Stimulated activated CD4-positive, alpha-beta T cell treated with anti-CD3 and anti-CD28 coated beads, TNF-alpha, amount 100 ng/mL, for 24 hours (primary cell): ENCODE measurements at regions not wholly inside any gene's neighbourhood (a gene's known extent, or its start where the extent isn't known, plus 50 kb on each side); places are given as distances from the start of the nearest gene placed in this dataset.
"Not testable (repeated sequence)": the region's sequence is repeated elsewhere in the genome, so short reads cannot be mapped to it uniquely, and the experiment has no call there.

ENCODE experiments used
- DNase-seq, 3 experiments: peaks; one replicate each; pipeline ENCODE4 v3.0.0-alpha.2; 2020; ENCODE audit warnings: low read depth in 3 of 3

GRCh38 chr10:35896001-35896400, 253.9 kb upstream of the FZD8 start:
- no peak for DNase-seq

DNA sequence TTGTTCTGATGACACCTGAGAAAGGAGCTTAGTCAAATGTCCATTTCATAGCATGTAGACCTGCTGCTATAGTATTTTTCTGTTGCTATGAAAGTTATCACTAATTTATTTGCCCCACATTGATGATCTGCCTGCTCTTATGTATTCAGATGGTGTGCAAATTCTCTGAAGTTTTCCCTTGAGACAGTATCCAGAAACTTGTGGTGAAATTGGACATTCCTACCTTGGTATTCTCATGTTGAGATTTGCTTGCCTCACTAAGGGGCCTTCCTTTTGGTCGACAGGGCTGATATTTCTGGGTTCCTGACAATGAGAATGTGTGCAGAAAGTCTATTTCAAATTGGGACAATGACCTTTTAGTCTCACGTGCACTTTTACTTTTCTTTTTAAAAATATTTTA, 253.2 kb upstream of the FZD8 start:
- DNase-seq = no peak

GRCh38 chr10:35892526-35892925, 250.4 kb upstream of the FZD8 start:
- DNase-seq = no peak

DNA sequence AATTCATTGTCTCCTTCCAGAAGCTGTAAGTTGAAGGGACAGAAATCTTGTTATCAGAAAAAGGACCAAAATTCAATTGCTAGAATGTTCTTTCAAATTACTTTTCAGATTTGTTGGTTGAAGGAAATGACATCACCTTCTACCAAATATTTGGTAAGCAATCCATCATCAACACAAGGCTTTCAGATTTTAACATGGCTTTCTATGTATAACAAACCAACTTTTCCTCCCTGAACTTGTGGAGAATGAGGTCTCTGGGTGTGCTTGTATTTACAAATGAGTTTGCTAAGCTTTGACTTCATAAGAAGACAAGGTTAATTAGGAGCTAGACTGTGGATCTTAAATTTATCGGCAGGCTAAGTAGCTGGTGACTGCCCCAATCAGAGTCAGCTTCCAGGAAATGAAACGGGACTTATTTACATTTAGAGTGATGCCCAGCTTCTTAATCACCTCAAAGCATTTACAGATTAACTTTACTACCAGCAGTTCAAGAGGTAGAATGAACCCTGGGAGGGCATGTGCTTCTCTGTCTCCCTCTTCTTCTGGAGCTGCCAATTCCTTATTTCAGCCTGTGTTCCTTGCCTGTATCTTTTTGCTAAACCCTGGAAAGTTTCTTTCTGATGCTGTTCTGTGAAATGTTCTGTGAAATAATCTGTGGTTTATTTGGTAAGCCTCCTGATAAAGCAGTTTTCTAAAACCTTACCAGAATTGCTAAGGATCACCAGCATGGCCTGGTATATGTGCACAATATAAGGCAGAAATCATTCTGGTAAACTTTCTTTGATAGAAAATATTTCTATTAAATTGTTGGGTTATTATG, 248.8 kb upstream of the FZD8 start:
- DNase-seq = no peak

DNA sequence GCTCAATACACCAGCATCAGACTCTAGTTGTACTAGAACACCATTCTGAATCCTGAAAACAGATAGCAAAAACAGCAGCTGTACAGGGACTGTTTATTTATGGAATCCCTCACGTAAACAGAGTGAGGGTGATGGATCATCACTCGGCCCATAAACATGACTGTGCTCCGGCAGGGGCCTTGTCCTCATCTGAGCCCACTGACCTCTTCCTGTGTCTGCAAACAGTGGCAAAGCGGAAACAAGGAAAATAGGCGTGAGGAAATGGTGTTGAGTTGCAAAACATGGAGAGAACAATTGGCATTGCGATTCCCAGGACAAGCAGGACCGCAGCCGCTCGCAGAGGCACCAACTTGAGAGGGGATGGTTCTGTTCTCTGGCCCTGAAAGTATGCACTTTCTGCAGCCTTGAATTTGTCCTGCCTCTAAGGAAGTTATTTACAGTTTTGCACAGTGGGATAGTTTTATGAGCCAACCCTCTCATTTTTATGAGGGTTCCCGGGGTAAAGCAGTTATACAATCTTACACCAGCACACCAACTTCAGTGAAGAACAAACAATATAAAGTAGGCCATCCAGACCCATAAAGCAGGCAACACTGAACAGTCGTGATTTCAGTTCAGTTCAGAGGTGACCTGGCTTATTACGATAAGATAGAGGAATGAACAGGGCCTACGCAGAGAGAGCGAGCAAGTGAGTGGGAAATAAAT, 248.0 kb upstream of the FZD8 start:
- DNase-seq = no peak

DNA sequence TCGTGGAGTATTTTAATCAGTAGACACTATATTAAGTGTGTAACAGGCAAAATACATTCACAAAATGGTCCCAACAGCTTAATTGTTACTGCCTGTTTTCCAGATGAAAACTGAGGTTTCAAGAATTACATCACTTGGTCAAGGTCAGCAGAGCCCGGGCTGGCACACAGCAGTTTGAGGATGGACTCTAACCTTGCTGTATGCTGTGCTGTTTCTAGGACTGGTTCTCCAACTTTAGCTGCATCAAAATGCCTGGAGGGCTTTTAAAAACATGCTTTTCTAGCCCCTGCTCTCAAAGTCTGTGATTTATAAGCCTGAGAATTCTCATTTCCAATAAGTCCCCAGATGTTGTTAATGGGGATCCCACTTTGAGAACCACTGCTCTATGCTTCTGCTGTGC, 247.1 kb upstream of the FZD8 start:
- no peak for DNase-seq

GRCh38 chr10:35888400-35888799, 246.3 kb upstream of the FZD8 start:
- DNase-seq = no peak

GRCh38 chr10:35887685-35888084, 245.6 kb upstream of the FZD8 start:
- no peak for DNase-seq

DNA sequence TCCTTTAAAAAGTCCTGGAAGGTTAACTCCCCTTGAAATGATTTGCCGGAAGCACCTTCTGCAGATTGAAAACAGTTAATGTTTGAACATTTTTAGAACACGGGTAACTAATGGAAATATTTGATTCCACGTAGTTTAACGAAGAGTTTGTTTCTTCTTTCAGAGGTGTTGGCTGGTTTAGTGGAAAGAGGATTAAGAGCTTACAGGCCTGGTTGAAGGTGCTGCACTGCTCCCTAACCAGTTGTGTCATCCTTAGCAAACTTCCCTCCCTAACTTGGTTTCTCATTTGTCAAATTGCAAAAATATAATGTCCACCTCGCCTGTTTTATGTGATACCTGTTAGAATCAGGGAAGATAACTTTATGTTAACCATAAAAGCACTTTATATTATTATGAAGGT, 243.0 kb upstream of the FZD8 start:
- DNase-seq = no peak

DNA sequence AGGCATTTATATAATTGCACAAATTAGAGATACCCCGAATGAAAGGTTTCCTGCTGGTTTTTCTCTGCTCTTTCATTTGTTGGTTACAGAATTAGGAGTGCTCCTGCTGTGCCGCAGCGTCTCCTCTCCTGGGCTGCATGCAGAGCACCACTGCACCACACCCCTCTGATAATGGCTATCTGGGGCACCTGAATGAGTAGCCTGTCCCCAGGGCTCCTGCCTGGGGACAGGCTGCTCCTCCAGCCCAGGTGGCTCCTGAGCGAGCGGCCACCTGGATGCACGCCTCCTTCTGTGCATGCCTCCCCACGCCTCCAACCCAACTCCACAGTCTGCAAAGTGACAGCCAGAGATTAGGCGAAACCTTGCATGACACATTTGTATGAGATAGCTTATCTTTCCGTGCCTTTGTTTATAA, 242.6 kb upstream of the FZD8 start:
- DNase-seq = no peak

GRCh38 chr10:35882422-35883150, 240.5 kb upstream of the FZD8 start:
- no peak for DNase-seq

DNA sequence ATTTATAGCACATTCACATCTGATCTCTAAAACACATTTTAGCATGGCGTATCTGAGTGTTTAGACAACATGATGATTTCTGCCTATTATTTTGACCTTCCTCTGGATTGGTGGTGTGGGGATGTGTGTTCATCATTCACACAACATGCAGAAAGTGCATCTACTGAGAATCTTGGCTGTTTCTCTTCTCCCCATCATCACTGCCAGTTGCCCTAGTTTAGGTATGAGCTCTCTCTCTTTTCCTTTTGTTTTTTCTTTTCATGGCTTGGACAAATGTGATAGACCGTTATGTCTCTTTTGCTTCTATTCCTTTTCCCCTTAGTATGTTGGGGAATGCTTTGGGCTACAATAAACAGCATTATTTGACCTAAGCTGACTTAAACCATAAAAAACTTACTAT, 239.2 kb upstream of the FZD8 start:
- no peak for DNase-seq

GRCh38 chr10:35876248-35876647, 234.2 kb upstream of the FZD8 start:
- DNase-seq = no peak

GRCh38 chr10:35875016-35875676, 233.1 kb upstream of the FZD8 start:
- no peak for DNase-seq

DNA sequence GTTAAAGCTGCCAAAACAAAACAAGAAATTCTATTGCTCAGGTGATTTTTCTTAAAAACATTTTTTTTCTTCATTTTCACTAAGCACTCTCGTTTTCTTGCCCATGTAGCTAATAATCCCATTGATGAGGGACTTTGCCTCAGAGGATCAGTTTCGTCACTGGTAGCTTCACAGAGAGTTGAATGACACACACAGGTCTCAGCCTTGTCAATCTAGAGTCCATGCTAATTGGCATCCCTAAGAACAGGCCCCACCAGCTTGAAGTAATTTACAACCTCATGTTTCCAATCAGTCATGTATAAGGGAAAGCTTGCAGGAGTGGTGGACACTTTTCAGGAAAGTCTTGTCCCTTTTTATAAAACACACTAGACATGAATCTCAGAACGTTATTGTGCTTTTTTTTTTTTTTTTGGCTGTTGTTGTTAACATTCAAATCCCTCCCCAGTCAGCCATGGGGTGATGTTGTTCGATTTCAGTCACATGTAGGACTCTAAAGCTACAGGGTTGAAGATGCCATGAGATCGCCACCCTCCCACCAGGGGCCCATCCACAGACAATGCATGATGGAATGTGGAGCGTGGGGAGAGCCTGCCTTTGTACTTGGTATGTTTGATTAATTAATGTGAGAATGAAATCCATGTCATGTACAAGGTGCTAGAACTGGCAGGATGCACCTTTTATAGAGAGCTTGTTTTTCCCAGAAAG, 232.4 kb upstream of the FZD8 start:
- DNase-seq = no peak

DNA sequence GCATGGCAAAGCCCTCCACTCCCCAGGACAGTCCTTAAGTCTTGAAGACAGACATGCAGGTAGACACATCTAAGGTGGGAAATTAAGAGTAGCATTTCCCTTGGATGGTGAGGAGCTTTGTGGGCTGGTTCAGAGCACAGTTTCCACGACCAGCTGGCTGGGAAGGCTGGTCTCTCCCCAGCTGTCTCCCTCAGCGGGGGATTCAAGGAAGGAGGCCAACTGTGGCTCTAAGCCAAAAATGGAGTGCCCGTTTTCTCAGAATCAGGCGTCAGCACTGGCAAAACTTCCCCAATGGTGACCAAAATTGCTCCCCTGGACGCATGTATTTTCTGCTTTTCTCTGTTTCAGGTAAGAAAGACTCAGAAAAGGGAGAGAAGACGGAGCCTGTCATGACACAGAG, 230.6 kb upstream of the FZD8 start:
- DNase-seq = no peak

DNA sequence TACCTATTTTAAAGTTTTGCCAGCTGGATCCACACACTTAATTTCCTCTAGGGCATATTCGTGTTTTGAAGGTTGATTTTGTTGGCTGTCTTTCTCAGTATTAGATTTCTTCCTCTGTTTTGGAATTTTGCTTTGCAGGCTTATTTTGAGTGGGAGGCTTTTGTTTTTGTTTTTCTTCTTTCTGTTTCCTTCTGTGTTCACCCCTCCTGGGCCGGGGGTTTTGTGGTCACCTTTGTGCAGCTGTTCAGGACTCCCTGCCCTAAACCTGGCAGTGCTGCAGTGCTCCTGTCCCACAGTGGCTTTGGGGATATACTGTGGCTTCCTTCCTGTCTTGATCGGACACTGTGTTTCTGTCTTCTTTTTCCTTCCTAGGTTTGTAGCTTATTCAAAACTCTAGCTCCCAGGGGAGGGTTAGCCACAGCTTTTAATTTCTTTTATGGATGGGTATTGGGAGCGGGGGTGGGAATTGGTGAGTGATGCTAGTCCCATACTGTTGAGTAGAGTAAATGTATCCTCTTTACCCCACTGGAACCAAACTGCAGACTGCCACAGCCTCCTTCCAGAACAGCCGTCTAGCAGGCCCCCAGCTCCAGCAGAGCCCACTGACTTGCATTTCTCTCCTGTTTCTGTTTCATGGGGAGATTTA, 228.7 kb upstream of the FZD8 start:
- DNase-seq = no peak

- DNase-seq = not testable (repeated sequence)
These were observed 216.7 kb upstream of the FZD8 start for GRCh38 chr10:35858676-35859283.

DNA sequence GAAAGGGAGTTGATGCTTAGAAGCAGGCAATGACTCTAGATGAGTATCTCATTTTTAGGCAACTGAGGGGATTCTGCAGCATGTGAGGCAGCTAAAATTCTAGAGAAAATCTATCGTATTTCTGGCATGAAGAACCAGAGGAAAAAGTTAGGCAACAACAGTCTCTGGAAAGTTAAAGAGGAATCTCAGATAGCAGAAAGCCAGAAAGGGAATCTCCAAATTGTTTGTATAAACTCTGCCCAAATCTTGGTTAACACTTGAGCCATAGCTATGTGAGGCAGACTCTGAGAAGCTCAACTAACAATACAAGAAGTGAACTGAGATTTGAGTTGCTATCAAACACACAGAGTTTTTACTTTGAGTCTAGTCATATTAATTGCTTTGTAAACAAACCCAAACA, 215.8 kb upstream of the FZD8 start:
- no peak for DNase-seq

GRCh38 chr10:35855155-35855947, 213.3 kb upstream of the FZD8 start:
- no peak for DNase-seq
